Ovary (tissue), 7 donors: ENCODE measurements at regions not wholly inside any gene's neighbourhood (a gene's known extent, or its start where the extent isn't known, plus 50 kb on each side); places are given as distances from the start of the nearest gene placed in this dataset.
"Not testable (repeated sequence)": the region's sequence is repeated elsewhere in the genome, so short reads cannot be mapped to it uniquely, and the experiment has no call there.

Source experiments
- DNase-seq, 5 donors: peaks; one replicate each; pipeline ENCODE4 v3.0.0-alpha.2; 2019 to 2020
- H3K27ac ChIP-seq, 2 donors: fragments of 200-600 bp; one replicate each; pipeline versions ENCODE4 v1.5.1 to v1.8.0; 2019 to 2022
- H3K27me3 ChIP-seq: fragments of 200-600 bp; one replicate; pipeline ENCODE4 v1.8.0; 2022
- H3K36me3 ChIP-seq: fragments of 200-600 bp; sonication (generic); one replicate; pipeline ENCODE4 v1.5.1; 2019
- H3K4me1 ChIP-seq: one replicate; pipeline ENCODE4 v1.8.1; 2013; ENCODE audit warnings: mild to moderate bottlenecking, moderate library complexity; ENCODE audit not compliant: insufficient read depth
- H3K4me3 ChIP-seq: fragments of 200-600 bp; sonication (generic); one replicate; pipeline ENCODE4 v1.5.1; 2017
- H3K9me3 ChIP-seq, 2 donors: fragments of 200-600 bp in 1 of 2; sonication (generic) in 1 of 2; one replicate each; pipeline versions ENCODE4 v1.5.1 to v1.8.1; 2013 to 2019; ENCODE audit warnings: mild to moderate bottlenecking in 1 of 2, moderate library complexity in 1 of 2
- CTCF ChIP-seq, 3 donors: fragments of 450-650 bp in 2 of 3; fragments of 200-600 bp in 1 of 3; IDR thresholded peaks; one replicate each; pipeline versions ENCODE4 v1.5.1 to v1.8.0; 2016 to 2022; ENCODE audit warnings: antibody characterized with exemption in 3 of 3, mild to moderate bottlenecking in 1 of 3
- EP300 ChIP-seq: sonication (generic); formaldehyde crosslinking; IDR thresholded peaks from one replicate; pipeline ENCODE4 v1.6.1; 2017; ENCODE audit warnings: antibody characterized with exemption
- POLR2A ChIP-seq: fragments of 450-650 bp; IDR thresholded peaks from one replicate; pipeline ENCODE4 v1.6.1; 2017; ENCODE audit warnings: antibody characterized with exemption, mild to moderate bottlenecking, moderate library complexity
- WGBS, 3 donors: extraction: QIAGEN DNeasy Blood & Tissue Kit in 1 of 3; methylation state at CpG; one replicate each; pipeline versions ENCODE4 v1.1.5 to v1.1.7; 2013 to 2017; 5-methylcytosine and 5-hydroxymethylcytosine counted together
- intact Hi-C, 4 donors: fragments of 100-400 bp; cut with DNase I; formaldehyde crosslinking; loops; one replicate each; pipeline versions ENCODE4 v1.11.0 to v1.15.1; 2022 to 2023
- donor health status: DM: no; HTN: no; CAD: no; lungs with moderate emphysema.
- donor health status: DM: no; HTN: no; CAD: no.
- donor health status: Bipolar disorder and iron deficiency.
- donor health status: DM: no; HTN: no; CAD: no.
- donor health status: DM: yes; HTN: yes; CAD: no.

DNA sequence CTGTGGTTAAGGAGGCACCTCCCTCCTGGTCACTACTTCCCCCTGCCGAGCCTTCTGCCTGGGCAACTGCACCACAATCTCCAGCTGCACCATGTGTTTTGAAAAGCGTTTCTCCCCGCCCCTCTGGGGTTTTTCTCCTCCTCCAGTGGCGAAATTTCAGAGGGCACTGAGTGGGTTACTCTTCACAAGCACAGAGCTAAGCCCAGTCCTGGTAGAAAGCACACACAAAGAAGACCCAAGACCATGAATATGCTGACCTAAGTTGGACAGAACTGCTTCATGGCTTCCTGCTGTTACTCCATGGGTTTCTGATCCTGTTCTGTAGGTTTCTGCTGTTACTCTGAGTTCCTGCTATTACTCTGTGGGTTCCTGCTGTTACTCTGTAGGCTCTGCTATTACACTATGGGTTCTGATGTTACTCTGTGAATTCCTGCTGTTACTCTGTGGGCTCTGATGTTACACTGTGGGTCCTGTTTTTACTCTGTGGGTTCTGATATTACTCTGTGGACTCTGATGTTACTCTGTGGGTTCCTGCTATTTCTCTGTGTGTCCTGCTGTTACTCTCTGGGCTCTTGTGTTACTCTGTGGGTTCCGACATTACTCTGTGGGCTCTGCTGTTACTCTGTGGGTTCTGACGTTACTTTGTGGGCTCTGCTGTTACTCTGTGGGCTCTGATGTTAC, 216.6 kb downstream of the RTP5 start:
- TF ChIP-seq CTCF (IDR thresholded peaks at IDR 0.05) (no peak), POLR2A (no peak)
- H3K4me1 ChIP-seq: no peaks in the 10 kb centered on the region
- H3K9me3 ChIP-seq: no peaks in the 10 kb centered on the region
- no peaks in the 10 kb centered on the region for H3K36me3 ChIP-seq
- H3K4me3 ChIP-seq: no peak overlapping the region
- DNase-seq: no peak
- intact Hi-C loops: no loop called here
- no peak overlapping the region for H3K27ac ChIP-seq
- WGBS, 3 donors: 42 to 43% (median 43%) methylated on average over 6 of the region's 6 CpGs
- no peaks in the 10 kb centered on the region for H3K27me3 ChIP-seq

GRCh38 chr2:242088044-242088443, 218.5 kb downstream of the RTP5 start:
- H3K27me3 ChIP-seq, H3K9me3 ChIP-seq, DNase-seq, H3K36me3 ChIP-seq, H3K4me1 ChIP-seq, intact Hi-C loops: not testable (repeated sequence)
- Histone ChIP-seq H3K27ac (peak overlapping the region in 1 of 2 donors; percentile 33), H3K4me3 (peak overlapping the region; percentile 95)
- 0 to 1% (median 0%) methylated on average over 4 to 31 of the region's 37 CpGs for WGBS, 3 donors

GRCh38 chr2:242088471-242089212, 219.1 kb downstream of the RTP5 start:
- TF ChIP-seq POLR2A (no peak), CTCF (IDR thresholded peaks at IDR 0.05) (no peak), EP300 (no peak)
- H3K4me3 ChIP-seq: peak overlapping the region; percentile 95
- 0 to 1% (median 1%) methylated on average over 32 to 97 of the region's 103 CpGs for WGBS, 3 donors
- H3K4me1 ChIP-seq: no peaks in the 10 kb centered on the region
- peak; percentile 90 to 94 (median 92) for DNase-seq
- peak overlapping the region in 1 of 2 donors; percentile 33 for H3K27ac ChIP-seq
- intact Hi-C loops: no loop called here
- H3K36me3 ChIP-seq: no peaks in the 10 kb centered on the region
- no peaks in the 10 kb centered on the region for H3K27me3 ChIP-seq
- no peaks in the 10 kb centered on the region for H3K9me3 ChIP-seq

- H3K4me3 ChIP-seq: peak overlapping the region; percentile 95
- WGBS, 3 donors: 0 to 1% (median 0%) methylated on average over 7 to 16 of the region's 20 CpGs
- H3K4me1 ChIP-seq, DNase-seq, H3K36me3 ChIP-seq, H3K9me3 ChIP-seq, H3K27me3 ChIP-seq, intact Hi-C loops, H3K27ac ChIP-seq: not testable (repeated sequence)
These were observed 219.7 kb downstream of the RTP5 start for GRCh38 chr2:242089213-242089549.

DNA sequence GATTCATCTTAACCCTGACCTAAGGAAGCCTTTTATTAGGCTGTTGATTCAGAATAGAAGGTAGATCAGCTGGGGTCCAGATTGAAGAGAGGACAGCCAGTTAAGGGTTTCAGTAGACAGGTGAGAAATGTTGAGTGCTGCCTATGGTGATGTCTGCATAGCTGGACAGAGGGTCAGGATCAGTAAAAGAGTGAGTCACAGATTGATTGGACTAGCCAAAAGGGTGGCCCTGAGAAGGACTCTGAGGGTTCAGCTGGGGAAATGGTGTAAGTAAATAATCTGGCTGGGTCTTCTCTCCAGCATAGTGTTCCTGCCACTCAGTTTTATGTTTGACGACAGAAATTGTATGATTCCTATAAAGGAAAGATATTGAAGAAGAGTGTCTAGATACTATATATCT, 227.7 kb downstream of the RTP5 start:
- H3K36me3 ChIP-seq, H3K4me1 ChIP-seq, H3K27ac ChIP-seq, H3K4me3 ChIP-seq, intact Hi-C loops, H3K9me3 ChIP-seq, H3K27me3 ChIP-seq, DNase-seq: not testable (repeated sequence)
- WGBS, 3 donors: 92 to 100% (median 97%) methylated on average over 1 of the region's 1 CpG

DNA sequence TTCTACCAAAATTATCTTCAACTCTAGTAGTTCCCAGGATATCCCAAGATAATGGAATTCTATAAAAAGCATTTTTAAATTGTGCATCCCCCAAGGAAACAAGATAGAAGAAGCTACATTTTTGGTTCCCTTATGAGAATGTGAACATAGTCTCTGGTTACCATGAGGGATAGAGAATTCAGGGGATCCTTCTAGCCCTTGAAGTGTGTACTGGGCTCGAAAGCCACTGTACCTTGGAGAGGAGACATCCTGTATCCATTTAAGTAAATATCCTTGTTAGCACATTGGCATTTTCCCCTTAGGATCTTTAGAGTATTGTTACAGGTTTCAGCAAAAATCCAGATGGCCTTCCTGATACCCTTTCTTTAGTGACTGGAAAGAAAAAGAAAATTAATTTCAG, 228.5 kb downstream of the RTP5 start:
- Histone ChIP-seq H3K9me3 (no peaks in the 10 kb centered on the region), H3K27me3 (no peaks in the 10 kb centered on the region), H3K27ac (no peak overlapping the region), H3K4me3 (no peak overlapping the region), H3K36me3 (no peaks in the 10 kb centered on the region), H3K4me1 (no peaks in the 10 kb centered on the region)
- 88 to 100% (median 89%) methylated on average over 1 of the region's 1 CpG for WGBS, 3 donors
- intact Hi-C loops: no loop called here
- no peak for DNase-seq
- TF ChIP-seq EP300 (no peak), POLR2A (no peak), CTCF (IDR thresholded peaks at IDR 0.05) (no peak)
